ENCODE measurements at regions not wholly inside any gene's neighbourhood (a gene's known extent, or its start where the extent isn't known, plus 50 kb on each side); places are given as distances from the start of the nearest gene placed in this dataset.

DNA sequence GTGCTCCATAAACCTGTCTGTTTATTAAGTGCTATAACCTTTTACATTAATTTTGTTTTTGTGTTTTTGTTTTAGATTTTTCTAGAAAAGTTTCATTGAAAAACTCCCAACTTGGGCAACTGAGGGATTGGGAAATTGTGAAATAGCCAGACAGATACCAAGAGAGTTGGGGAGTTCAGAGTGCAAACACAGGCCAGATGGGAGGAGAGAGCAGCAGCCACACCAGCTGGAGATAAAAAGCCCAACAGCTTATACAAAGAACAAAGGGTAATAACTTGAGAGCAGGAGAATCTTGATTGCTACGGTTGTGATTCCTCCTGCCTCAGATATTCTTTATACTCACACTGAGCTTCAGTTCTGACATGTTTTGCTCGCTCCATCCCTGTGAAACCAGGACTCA, 1642.2 kb downstream of the LRRC4C start (continued):
- no peak for TF ChIP-seq HOMEZ (CRISPR knock-in tag; IDR thresholded peaks at IDR 0.05)

DNA sequence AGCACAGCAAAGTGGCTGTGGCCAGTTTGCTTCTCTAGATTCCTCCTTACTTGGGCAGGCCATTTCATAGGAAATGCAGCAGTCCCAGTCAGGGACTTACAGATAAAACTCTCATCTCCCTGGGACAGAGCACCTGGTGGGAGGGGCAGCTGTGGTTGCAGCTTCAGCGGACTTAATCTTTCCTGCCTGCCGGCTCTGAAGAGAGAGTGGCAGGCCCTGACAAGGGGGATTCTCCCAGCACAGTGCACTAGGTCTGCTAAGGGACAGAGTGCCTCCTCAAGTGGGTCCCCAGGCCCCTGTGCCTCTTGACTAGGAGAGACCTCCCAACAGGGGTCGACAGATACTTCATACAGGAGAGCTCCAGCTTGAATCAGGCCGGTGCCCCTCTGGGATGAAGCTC, 1649.1 kb downstream of the LRRC4C start:
- ChIA-PET CTCF (ENCODE audit: low intra/inter-chr PET ratio) (no interaction called here), POLR2A (no interaction called here)
- Histone ChIP-seq H3K27me3 (ENCODE audit: control insufficient read depth in 2 of 2, insufficient read depth in 2 of 2, low read length in 2 of 2) (no peaks in the 10 kb centered on the region), H4K20me1 (replicated peaks; ENCODE audit: control insufficient read depth, insufficient read depth, low read length) (no peaks in the 10 kb centered on the region), H3K9me1 (ENCODE audit: control insufficient read depth, insufficient read depth, low read length) (no peaks in the 10 kb centered on the region), H3K79me2 (ENCODE audit: control insufficient read depth, insufficient read depth, low read length) (no peaks in the 10 kb centered on the region), H3K4me3 (no peak overlapping the region), H3K36me3 (ENCODE audit: control insufficient read depth, insufficient read depth, low read length) (no peaks in the 10 kb centered on the region), H3K4me1 (replicated peaks in 1 of 2; ENCODE audit: control insufficient read depth in 2 of 2, insufficient read depth in 2 of 2, low read length in 2 of 2) (no peaks in the 10 kb centered on the region), H2AFZ (ENCODE audit: low read depth, low read length) (no peak overlapping the region), H3K9me3 (replicated peaks; ENCODE audit: control insufficient read depth, insufficient read depth, low read depth, low read length) (no peaks in the 10 kb centered on the region; the same call in 1 of the 2 replicates), H3K27ac (ENCODE audit: extremely low read depth, low read depth, low read length) (no peak overlapping the region), H3K4me2 (ENCODE audit: insufficient read depth, low read length) (no peak overlapping the region), H3K9ac (ENCODE audit: insufficient read depth in 1 of 2, low read depth in 2 of 2, low read length in 2 of 2) (no peak overlapping the region)
- no peak for TF ChIP-seq SMARCB1 (IDR thresholded peaks at IDR 0.05; ENCODE audit: insufficient read length, low read depth)
- TF ChIP-seq TAF9B (IDR thresholded peaks at IDR 0.05; ENCODE audit: partially characterized antibody), result no peak
- TF ChIP-seq, protein P1, sequence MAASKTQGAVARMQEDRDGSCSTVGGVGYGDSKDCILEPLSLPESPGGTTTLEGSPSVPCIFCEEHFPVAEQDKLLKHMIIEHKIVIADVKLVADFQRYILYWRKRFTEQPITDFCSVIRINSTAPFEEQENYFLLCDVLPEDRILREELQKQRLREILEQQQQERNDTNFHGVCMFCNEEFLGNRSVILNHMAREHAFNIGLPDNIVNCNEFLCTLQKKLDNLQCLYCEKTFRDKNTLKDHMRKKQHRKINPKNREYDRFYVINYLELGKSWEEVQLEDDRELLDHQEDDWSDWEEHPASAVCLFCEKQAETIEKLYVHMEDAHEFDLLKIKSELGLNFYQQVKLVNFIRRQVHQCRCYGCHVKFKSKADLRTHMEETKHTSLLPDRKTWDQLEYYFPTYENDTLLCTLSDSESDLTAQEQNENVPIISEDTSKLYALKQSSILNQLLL (CRISPR knock-in tag; IDR thresholded peaks at IDR 0.05; ENCODE audit: borderline replicate concordance), result no peak
- 0 out of 2 replicates have a peak, but pooled peaks have one; percentile 4 for TF ChIP-seq CBFA2T3 (IDR thresholded peaks at IDR 0.05)
- ATAC-seq (no peak), DNase-seq (ENCODE audit: extremely low read depth in 1 of 4, low spot score in 3 of 4) (no peak), FAIRE-seq (no peak)
- in situ Hi-C loops (cut with MboI), result no loop called here
- 0% methylated on average over 4 of the region's 4 CpGs for WGBS (ENCODE audit: insufficient coverage, low coverage, missing lambda C conversion rate)
- BruUV-seq (replicated peaks), result no TSS peak
- intact Hi-C loops (cut with micrococcal nuclease), result no loop called here
